H1 (cell line): ENCODE measurements at regions not wholly inside any gene's neighbourhood (a gene's known extent, or its start where the extent isn't known, plus 50 kb on each side); places are given as distances from the start of the nearest gene placed in this dataset.

Source experiments
- BCL11A ChIP-seq, 2 experiments: IDR thresholded peaks; one replicate each; pipeline ENCODE4 v1.6.1; 2011; ENCODE audit warnings: low read depth in 2 of 2, low read length in 2 of 2, mild to moderate bottlenecking in 2 of 2
- CEBPB ChIP-seq: IDR thresholded peaks from 2 replicates; pipeline ENCODE4 v1.6.1; 2012; ENCODE audit warnings: low read depth, low read length
- CTCF ChIP-seq, 3 experiments: IDR thresholded peaks; 1 replicate in 2 of 3; 2 replicates in 1 of 3; pipeline versions ENCODE4 v1.5.1 to v1.6.1; 2011; ENCODE audit warnings: low read length in 3 of 3, mild to moderate bottlenecking in 3 of 3, inconsistent platforms in 2 of 3, low read depth in 1 of 3, moderate library complexity in 1 of 3; ENCODE audit not compliant: insufficient read depth in 1 of 3; ENCODE audit errors: control extremely low read depth in 1 of 3
- EP300 ChIP-seq, 2 experiments: IDR thresholded peaks; 1 replicate in 1 of 2; 2 replicates in 1 of 2; pipeline ENCODE4 v1.6.1; 2011 to 2012; ENCODE audit warnings: low read depth in 2 of 2, low read length in 2 of 2, mild to moderate bottlenecking in 2 of 2, borderline replicate concordance in 1 of 2, inconsistent platforms in 1 of 2, moderate library complexity in 1 of 2
- EZH2 ChIP-seq: fragments of 200-600 bp; sonication (generic); IDR thresholded peaks from 2 replicates; pipeline ENCODE4 v1.7.1; 2012; ENCODE audit warnings: low read depth, mild to moderate bottlenecking, moderate library complexity, low read length, inconsistent platforms; ENCODE audit not compliant: severe bottlenecking
- FOSL1 ChIP-seq: IDR thresholded peaks from 2 replicates; pipeline ENCODE4 v1.6.1; 2011; ENCODE audit warnings: mild to moderate bottlenecking, low read depth, low read length, moderate library complexity; ENCODE audit not compliant: insufficient read depth
- GABPA ChIP-seq: IDR thresholded peaks from 2 replicates; pipeline ENCODE4 v1.6.1; 2011; ENCODE audit warnings: mild to moderate bottlenecking, low read length, moderate library complexity, borderline replicate concordance; ENCODE audit not compliant: insufficient read depth
- GTF2F1 ChIP-seq: IDR thresholded peaks from 2 replicates; pipeline ENCODE4 v1.6.1; 2012; ENCODE audit warnings: low read depth, low read length, improper control_type of control experiment, borderline replicate concordance
- KDM1A ChIP-seq: fragments of 200-600, 300-600 bp; sonication (generic); IDR thresholded peaks from 2 replicates; pipeline ENCODE4 v1.7.1; 2016; ENCODE audit warnings: mild to moderate bottlenecking, low read length, borderline replicate concordance
- POLR2A ChIP-seq, 2 experiments: IDR thresholded peaks; 1 replicate in 1 of 2; 2 replicates in 1 of 2; pipeline ENCODE4 v1.6.1; 2011; ENCODE audit warnings: low read depth in 2 of 2, low read length in 2 of 2, mild to moderate bottlenecking in 2 of 2; ENCODE audit errors: control extremely low read depth in 1 of 2
- YY1 ChIP-seq: IDR thresholded peaks from 2 replicates; pipeline ENCODE4 v1.6.1; 2011; ENCODE audit warnings: low read depth, mild to moderate bottlenecking, low read length

GRCh38 chr11:98110030-98110429, 910.7 kb upstream of the CNTN5 start:
- TF ChIP-seq KDM1A (no peak), CTCF (IDR thresholded peaks at IDR 0.05; ENCODE audit: control extremely low read depth in 1 of 3, insufficient read depth in 1 of 3, low read depth in 1 of 3, low read length in 3 of 3) (no peak), BCL11A (IDR thresholded peaks at IDR 0.05; ENCODE audit: low read depth in 2 of 2, low read length in 2 of 2) (no peak), GTF2F1 (no peak), YY1 (no peak), EP300 (IDR thresholded peaks at IDR 0.05; ENCODE audit: borderline replicate concordance in 1 of 2, low read depth in 2 of 2, low read length in 2 of 2) (no peak), EZH2 (no peak), FOSL1 (no peak), GABPA (no peak), CEBPB (no peak), POLR2A (IDR thresholded peaks at IDR 0.05; ENCODE audit: control extremely low read depth in 1 of 2, low read depth in 2 of 2, low read length in 2 of 2) (no peak)
